EH (cell line): ENCODE measurements at regions not wholly inside any gene's neighbourhood (a gene's known extent, or its start where the extent isn't known, plus 50 kb on each side); places are given as distances from the start of the nearest gene placed in this dataset.
"Not testable (repeated sequence)": the region's sequence is repeated elsewhere in the genome, so short reads cannot be mapped to it uniquely, and the experiment has no call there.

ENCODE experiments used
- DNase-seq: peaks from one replicate; pipeline ENCODE4 v3.0.0-alpha.2; 2015; ENCODE audit warnings: low read depth

- no peak for DNase-seq
These were observed 230.2 kb upstream of the HES1 start for GRCh38 chr3:193905541-193906396.

GRCh38 chr3:193906849-193907410 is 229.0 kb upstream of the HES1 start:
- DNase-seq = no peak

DNA sequence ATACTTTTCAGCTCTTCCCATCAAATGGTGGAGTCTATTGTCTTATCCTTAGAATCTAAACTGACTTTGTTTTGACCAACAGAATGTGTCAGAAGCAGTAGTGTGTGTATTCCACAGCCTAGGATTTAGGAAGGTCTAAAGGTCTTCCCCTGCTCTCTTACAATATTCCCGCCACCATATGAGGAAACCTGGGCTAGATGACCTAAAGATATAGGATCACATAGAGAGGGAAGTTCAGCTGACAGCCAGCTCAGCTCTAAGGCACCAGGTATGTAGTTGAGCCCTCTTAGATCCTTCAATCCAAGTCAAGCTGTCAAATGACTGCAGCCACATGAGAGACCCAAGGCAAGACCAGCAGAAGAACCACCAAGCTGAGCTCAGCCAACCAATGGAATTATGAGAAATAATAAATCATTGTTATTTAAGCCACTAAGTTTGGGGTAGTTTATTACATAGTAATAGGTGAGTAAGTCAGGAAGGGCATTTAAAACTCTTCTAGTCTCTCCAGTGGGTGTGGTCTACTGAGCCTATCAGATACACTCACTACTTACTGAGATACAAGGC is 227.7 kb upstream of the HES1 start:
- no peak for DNase-seq

DNA sequence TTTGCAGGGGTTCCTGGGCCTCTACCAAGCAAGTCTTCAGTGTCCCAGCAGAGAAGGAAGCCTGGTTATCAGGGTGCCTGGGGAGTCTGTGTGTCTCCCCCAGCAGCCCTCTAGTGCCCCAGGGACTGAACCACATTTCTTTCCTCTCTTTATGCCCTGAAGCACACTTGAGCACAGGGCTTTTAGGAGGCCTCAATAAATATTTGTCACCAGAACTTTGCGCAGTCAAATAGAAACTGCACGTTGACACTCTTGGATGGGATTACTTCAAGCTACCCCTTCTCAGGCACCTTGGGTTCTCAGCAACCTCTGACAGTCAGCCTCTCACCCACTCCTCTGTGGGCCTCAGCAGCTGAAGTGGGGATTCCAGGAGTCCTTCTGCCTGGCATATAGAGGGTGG is 226.6 kb upstream of the HES1 start:
- DNase-seq = no peak

DNA sequence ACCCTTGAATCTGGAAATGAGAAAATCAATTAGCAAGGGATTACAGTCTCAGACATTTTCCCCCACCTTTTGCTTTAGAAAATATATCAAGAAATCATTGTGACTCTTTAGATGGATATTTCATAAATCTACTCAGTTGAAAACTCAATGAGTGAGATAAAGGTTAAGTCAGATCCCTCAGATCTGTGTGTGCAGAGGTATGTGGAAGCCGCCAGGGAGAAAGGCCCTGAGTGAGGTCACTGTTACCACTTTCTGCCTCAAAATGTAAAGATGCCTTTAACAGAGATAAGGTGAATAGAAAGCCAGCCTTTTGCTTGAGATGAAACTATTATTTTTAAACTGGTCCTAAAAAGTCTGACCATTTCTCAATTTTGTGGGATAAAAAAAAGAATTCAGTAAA is 225.6 kb upstream of the HES1 start:
- no peak for DNase-seq

DNA sequence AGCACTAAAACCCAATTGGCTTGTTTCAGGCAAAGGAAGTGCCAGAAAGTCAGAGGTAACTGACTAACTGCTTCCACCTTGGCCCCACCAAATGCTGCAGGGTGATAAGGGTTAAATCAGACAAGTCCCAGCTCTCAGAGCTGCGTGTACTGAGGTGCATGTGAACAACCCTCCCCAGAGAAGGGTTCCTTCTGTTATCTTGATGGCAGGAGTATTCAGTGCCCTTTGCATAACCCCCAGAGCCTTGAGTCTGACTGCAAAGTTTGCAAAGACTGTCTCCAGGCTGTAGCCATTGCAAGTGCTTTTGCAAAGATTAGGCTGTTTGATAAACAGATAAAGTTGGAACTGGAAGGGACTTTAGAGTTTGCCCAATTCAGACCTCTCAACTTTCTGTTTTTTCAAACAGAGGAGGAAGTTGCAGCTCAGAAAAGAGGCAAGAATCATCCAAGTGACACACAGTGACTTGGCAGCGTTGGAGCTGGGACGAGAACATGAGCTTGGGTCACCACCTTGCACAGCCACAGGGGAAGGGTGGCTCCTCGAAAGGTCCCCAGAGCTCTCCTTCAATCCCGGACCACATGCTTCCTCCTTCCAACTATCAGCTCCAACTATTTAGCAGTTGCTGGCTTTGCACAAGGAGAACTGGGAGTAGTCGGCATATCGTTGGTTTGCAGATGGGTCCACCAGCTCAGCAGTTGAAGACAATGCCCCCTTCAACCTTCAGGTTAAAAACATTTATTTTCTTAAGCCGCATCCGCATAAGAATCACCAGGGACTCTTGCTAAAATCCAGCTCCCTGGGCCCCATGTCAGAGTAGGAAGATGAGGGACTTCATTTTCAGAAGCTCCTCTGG is 224.8 kb upstream of the HES1 start:
- DNase-seq = no peak

GRCh38 chr3:193911784-193912340 is 224.1 kb upstream of the HES1 start:
- DNase-seq = no peak

GRCh38 chr3:193912621-193913178 is 223.2 kb upstream of the HES1 start:
- no peak for DNase-seq

DNA sequence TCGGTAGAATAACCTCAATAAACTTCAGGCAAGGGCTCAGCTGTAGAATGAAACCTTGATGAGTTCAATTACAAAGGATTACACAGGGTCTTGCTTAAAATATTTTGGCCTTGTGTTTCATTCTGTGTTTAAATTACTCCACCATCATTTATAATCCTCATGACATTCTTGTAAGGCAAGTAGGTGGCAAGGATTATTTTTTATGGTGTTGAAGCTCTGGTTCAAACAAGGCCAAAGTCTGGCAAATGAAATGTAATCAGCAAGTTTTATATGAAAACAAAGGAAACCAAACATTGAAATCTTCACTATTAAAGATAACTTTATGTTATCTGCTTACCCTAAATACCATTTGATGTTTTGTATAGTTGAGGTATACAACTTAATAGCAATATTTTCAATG is 221.3 kb upstream of the HES1 start:
- no peak for DNase-seq

- no peak for DNase-seq
These were observed 220.8 kb upstream of the HES1 start for GRCh38 chr3:193915099-193915498.

DNA sequence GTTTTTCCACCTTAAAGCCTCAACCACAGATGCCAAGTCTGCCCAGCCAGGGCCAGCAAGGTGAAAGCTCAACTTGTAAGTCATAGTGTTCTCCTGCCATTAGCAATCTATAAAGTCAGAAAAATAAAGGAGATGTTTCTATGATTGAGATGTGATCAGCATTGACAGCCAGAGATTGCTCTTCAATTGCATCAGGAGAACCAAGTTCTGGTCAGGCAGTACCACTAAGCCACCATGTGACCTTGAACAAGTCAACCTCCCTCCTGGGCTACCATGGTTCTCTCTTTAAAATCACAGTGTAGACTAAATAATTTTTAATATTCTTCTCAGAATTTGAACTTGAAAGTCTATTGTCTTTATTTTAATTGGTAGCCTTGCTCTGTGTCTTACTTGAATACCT is 220.3 kb upstream of the HES1 start:
- no peak for DNase-seq

- DNase-seq = no peak
These were observed 218.8 kb upstream of the HES1 start for GRCh38 chr3:193917158-193917557.

DNA sequence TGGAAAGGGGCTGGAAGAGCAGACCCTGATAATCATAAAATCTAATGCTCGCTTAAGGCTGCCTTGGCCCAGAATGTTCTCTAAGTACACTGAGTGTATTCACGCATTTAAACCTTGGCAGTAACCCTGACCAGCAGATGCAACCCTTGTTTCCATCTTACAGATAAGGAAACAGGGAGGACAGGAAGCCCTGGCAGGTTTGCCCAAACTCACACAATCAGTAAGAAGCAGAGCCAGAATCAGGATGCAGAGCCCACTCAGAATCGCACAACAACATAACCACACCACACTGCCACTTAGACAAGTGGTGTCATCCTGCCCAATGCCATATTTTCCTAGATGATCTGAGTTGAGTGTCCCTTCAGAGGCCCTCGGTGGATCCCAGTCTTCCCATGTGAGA is 214.5 kb upstream of the HES1 start:
- no peak for DNase-seq

DNA sequence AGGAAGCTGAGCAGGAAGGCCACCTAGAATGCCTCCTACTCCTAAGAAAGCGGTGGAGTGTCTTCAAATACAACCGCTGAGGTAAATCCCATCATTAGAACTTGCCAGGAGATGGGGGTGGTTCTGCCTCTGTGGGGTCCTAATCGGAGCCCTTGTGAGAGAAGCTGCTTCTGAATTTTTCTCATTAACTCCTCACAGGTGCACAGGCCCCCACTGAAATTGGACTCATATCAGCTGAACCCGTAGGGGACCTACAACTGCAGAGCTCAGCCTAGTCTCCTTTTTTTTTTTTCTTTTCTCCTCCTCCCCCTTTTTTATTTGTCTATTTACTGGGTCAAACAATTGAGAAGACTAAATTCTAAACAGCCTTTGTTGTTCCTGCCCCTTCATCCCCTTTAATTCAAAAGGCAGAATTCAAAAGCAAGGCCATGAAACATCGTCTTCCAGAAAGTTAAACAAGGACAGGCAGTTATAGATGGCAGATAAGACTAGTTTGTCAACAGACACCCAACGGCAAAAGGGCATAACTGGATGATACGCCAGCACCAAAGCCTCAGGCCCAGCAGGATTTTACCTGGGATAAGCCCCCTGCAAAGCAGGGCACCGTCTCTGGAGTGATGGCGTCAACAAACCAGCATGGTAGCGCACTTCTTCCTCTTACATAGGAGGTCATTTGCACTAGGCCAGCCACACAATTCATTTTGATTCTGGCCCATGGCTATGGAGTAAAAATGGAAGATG is 213.7 kb upstream of the HES1 start:
- no peak for DNase-seq

- not testable (repeated sequence) for DNase-seq
These were observed 212.0 kb upstream of the HES1 start for GRCh38 chr3:193923958-193924357.

DNA sequence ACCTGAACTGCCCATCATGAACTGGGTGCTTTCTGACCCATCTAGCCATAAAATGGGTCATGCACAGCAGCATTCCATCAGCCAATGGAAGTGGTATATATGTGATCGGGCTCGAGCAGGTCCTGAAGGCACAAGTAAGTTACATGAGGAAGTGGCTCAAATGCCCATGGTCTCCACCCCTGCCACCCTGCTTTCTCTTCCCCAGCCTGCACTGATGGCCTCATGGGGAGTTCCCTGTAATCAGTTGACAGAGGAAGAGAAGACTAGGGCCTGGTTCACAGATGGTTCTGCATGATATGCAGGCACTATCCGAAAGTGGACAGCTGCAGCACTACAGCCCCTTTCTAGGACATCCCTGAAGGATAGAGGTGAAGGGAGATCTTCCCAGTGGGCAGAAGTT is 209.9 kb upstream of the HES1 start:
- DNase-seq = not testable (repeated sequence)

GRCh38 chr3:193927413-193928206 is 208.3 kb upstream of the HES1 start:
- not testable (repeated sequence) for DNase-seq

GRCh38 chr3:193928354-193929209 is 207.4 kb upstream of the HES1 start:
- DNase-seq = no peak

DNA sequence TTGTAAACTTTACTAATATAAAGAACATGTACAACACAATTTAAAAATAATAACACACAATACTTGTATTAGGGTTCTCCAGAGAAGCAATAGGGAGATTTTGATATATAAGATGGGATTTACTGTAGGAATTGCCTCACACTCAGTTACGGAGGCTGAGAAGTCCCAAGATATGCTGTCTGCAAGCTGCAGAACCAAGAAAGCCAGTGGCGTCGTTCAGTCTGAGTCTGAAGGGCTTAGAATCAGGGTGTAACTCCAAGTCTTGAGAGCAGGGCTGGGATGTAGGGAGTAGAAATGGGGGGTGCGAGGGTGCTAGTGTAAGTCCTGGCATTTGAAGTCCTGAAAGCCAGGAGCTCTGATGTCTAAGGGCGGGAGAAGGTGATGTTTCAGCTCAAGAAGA is 206.6 kb upstream of the HES1 start:
- no peak for DNase-seq
